NCI-H2171 (cell line): ENCODE measurements at regions not wholly inside any gene's neighbourhood (a gene's known extent, or its start where the extent isn't known, plus 50 kb on each side); places are given as distances from the start of the nearest gene placed in this dataset.

ENCODE experiments used
- DNase-seq: peaks from one replicate; lab custom pipeline; 2025; lab: John Stamatoyannopoulos, UW

DNA sequence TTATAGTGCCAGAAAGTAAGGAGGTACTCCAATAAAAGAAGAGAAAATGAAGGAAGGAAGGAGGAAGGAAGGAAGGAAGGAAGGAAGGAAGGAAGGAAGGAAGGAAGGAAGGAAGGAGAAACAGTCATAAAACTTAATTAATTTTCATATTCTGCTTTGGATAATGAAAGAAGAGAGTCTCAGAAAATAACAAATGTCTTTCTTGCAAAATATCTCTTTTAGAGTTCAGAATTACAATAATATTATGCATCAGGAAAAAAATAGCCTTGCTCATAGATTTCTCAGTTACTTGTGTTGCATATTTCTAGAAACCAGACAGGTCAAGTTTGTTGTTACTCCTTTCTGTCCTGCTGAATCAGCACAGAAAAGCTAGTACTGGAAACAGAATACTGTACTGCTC is 130.1 kb upstream of the DKK2 start:
- DNase-seq = no peak

- no peak for DNase-seq
These were observed 128.9 kb upstream of the DKK2 start for GRCh38 chr4:107164962-107165475.

- no peak for DNase-seq
These were observed 120.3 kb upstream of the DKK2 start for GRCh38 chr4:107156443-107156842.

DNA sequence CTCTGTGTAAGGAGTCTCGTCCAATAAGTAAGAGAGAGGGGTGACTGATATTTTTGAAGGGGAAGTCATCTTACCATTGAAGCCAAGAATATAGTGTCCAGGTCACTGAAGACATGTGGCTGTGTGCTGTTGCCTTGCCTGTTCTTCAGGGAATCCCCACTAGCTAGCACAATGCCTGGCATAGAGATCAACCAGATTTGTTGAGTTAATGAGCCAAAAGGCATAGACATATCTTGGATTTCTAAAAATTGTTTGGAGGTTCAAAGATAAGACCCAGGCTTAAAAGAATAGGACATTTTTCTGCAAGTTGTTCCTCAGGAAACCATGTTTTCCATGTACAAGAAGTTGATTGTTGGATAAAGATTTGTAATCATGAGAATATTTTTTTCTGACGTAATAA is 119.3 kb upstream of the DKK2 start:
- no peak for DNase-seq

GRCh38 chr4:107153956-107154355 is 117.8 kb upstream of the DKK2 start:
- no peak for DNase-seq

DNA sequence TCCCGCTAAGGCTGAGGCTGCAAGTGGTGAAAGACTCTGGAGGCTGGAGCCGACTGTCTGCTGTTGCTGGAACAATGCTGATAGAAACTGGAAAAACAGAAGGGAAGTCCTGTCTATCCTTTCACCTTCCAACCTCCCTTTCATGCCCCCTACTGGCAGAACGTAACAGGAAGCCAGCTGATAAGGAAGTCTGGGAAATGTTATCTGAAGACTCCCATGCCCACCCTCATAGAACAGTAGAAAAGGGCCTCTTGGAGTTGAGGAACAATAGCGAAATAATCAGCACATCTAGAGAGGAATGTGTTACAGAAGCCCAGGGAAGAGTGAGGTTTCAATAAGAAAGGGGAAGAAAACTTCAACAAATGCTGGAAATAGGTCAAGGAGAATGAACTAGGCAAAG is 117.1 kb upstream of the DKK2 start:
- DNase-seq = no peak

- no peak for DNase-seq
These were observed 115.1 kb upstream of the DKK2 start for GRCh38 chr4:107151173-107151572.

DNA sequence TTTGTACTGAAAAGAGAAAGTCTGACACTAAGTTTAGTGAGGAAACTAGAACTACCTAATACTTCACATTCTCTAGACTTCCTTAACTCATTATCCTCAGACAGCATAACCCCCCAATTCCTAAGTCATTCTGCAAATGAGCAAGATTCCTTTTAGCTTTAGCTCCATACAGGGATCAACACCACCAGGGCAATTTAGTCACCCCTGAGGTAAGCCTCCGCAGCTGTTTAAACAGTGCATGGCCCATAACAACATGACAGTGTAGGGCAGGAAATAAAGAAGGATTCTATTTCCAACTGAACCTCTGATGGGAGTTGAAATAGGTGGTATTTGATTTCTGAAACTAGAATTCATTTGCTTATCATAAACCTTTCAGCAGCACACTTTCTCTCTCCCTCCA is 112.8 kb upstream of the DKK2 start:
- no peak for DNase-seq

DNA sequence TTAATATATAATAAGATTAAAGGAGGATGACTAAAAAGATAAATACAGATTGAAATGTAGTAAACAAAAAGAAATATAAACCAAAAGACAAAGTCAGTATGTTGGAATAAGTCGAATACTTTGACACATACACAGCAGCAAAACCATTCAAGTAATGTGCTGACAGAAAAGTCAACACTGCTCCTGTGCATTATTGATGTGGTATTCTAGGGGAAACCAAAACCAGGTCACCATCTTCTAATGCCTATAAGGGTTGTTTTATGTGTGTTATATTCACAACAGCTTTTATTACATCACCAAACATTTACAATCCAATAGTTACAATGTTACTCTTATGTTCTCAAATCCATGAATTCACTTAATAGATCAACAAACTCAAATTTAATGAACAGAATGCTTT is 111.8 kb upstream of the DKK2 start:
- DNase-seq = no peak

DNA sequence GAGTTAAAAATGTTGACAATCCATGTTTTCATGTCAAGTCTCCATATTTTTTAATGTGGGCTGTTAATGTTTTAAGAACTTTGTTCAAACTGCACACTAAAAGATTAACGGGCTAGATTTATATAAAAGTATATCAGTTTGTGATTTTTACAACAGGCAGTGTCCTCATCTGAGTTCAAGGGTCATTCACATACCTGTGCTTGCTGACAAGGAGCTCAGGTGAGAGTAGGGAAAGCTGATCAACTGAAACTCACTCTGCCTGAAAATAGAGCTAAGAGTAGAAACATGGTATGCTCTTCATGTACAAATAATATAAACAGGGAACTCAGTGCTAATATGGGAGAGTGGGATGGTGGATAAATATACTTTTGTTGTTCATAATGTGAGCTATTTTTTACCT is 102.3 kb upstream of the DKK2 start:
- DNase-seq = no peak

GRCh38 chr4:107133965-107134653 is 98.0 kb upstream of the DKK2 start:
- DNase-seq = no peak

DNA sequence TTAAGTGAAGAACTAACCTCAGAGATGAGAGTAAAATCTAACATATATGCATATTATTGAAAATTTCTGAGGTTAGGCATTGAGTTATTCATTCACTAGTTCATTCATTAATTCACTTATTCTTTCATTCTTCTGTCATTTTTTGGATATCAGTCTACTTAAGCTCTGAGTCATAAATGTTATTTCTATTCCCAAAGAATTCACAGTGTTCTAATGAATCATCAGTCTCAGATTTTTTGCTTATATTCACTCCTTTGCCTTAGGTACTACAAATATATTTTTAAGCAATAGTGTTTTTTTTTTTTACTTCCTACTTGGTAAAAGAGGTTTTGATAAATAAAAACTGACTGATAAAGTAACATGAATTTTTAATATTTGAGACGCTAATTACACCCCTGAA is 95.2 kb upstream of the DKK2 start:
- no peak for DNase-seq

DNA sequence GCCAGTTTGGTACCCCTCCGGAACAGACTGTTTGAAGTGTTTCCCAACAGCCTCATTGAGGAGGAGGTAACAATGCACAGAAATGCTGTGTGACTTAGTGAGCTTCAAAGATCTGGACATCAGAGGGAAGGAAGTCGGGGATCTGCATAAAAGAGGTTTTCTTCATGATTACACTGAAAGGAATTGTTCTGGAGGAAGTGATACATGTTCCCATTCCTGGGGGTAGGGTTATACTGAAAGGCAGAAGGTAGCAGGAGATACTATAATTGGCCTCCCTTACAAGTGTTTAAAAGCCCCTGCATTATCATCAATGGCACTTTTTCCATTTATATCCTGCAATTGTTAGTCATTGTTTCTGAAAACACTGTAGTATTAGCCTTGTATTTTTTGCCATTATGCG is 94.0 kb upstream of the DKK2 start:
- DNase-seq = no peak

DNA sequence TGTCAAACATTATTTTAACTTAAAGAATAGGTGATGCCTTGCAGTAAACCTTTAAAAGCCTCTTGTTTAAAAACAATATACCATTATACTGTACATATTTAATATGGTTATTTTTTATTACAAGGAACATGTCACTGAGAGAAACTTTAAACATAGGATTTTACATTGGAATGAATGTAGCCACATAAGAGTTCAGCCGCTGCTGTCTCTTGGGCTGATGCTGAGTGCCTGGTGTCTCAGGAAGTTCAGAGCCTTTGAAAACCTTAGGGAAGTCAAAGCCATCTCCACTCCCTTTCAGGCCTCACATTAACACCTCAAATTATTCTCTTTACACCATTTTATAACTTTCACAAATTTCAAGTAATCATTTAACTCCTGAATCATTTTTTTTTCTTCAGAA is 93.5 kb upstream of the DKK2 start:
- DNase-seq = no peak

- no peak for DNase-seq
These were observed 93.0 kb upstream of the DKK2 start for GRCh38 chr4:107129076-107129475.

GRCh38 chr4:107128116-107128515 is 92.0 kb upstream of the DKK2 start:
- DNase-seq = no peak

DNA sequence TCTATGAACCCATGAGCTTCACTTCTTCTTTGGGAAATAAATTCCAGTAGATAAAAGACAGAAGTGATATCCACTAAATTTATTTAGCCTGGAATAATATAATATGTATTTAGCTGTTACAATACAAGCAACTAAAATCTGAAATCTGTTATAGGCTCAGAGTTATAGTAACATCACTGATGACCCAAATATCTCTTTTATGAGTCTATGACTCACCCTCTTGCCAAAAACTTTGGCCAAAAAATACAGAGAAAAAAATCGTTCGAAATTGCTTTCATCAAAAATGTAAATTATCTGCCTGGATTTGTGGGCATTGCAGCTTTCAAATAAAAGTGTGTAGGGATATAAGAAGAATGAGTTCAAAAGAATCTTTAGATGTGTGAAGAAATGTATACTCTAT is 89.4 kb upstream of the DKK2 start:
- no peak for DNase-seq

DNA sequence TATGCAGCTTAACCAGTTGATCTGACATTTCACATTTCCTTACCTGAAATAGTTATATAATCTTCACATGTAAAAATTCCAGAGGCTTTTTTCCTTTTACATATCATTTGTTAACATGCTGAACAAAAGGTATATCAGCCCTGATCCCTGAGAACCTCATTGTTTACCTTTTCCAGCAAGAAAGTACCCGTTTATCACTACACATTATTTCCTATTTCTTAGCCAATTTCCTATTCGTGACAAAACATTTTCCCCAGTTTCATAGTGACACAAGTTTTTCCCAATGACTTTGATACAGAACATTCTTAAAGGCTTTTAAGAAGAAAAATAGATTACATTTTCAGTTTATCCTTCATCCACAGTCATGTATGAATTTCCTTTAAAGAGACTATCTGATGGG is 86.6 kb upstream of the DKK2 start:
- DNase-seq = no peak

DNA sequence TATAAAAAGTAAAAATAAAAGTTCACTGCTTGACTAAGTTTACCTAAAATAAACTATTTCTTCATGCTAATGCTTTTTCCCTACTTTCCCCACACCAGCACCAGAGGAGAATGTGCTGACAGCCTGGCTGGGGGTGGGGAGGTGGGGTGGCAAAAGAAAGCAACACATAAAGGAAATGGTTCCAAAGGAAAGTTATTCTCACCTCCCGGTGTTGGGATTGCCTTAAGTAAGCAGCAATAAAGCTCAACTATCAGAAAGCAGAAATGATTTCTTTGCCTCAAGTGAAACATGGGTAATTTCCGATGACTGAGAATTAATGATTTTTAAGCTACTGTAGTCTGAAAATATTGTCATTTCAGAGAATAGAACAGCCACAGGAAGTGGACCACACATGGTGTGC is 84.5 kb upstream of the DKK2 start:
- DNase-seq = no peak

DNA sequence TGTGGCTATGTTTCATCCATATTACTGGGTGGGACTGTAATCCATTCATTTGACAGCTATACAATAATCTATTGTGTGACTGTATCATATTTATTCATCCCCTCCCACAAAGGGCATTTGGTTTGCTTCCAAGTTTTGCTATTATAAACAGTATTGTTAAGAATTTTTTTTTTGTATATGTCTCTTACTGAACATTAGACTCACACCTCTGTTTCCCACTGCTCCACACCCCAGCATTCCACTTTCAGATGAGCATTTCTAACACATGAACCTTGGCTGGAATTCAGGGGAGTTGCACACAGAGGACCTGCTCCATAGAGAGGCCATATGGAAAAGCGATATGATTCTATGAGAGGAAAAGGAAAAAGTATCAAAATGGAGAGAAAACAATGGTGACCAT is 81.6 kb upstream of the DKK2 start:
- no peak for DNase-seq

- DNase-seq = no peak
These were observed 79.2 kb upstream of the DKK2 start for GRCh38 chr4:107115185-107115847.

DNA sequence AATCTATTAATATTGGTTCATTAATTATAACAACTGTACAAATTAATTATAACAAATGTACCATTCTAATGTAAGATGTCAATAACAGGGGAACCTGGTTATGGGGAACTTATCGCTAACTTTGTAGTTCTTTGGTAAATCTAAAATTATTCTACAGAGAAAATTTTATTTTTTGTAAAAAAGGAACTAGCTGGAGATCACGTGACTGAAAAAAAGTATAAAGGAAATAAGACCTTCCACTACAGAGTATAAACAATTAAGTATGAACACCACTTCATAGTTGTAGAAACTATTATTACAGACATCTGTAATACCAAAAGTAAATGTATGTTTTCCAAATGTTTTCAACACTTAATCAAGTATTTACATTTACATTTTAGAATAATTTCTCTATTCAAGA is 77.9 kb upstream of the DKK2 start:
- no peak for DNase-seq

- no peak for DNase-seq
These were observed 62.3 kb upstream of the DKK2 start for GRCh38 chr4:107098401-107098800.

DNA sequence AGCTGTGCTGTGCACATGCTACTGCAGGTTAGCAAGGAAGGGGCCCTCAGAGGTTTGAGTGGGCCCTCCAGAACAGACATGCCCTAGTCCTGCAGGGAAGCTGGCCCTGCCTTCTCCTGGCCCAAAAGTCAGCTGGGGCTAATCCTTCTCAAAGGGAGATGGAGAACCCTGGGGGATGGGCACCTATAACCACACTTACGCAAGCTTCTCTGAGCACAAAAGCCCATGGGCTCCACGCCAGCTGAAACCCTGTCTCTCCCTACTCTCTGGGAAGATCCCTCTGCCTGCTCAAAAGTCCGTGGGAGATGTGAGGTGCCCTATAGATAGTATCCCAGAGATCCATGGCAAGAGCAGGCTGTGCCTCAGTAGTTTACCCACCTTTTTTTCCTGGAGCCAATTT is 58.9 kb upstream of the DKK2 start:
- no peak for DNase-seq
